ENCODE measurements at regions not wholly inside any gene's neighbourhood (a gene's known extent, or its start where the extent isn't known, plus 50 kb on each side); places are given as distances from the start of the nearest gene placed in this dataset.

DNA sequence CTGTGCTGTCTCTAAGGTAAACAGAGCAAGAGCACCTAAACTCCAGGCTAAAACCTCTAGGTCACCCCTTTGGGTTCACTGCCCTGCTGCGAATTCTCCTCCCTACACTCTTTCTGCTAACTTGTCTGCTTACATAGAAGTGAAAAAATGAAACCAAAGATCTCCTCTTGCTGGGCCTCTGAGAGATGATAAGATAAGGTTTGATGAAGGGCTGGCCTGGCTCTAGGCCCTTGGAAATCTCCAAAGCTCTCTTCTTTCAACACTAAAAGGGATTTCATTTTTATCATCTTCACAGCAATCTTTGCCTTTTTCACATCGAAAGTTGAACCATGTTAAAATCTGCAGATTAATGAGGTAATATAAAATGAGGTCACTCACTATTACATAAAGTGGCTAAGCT is 450.8 kb upstream of the TLE4 start:
- TF ChIP-seq, protein P1, sequence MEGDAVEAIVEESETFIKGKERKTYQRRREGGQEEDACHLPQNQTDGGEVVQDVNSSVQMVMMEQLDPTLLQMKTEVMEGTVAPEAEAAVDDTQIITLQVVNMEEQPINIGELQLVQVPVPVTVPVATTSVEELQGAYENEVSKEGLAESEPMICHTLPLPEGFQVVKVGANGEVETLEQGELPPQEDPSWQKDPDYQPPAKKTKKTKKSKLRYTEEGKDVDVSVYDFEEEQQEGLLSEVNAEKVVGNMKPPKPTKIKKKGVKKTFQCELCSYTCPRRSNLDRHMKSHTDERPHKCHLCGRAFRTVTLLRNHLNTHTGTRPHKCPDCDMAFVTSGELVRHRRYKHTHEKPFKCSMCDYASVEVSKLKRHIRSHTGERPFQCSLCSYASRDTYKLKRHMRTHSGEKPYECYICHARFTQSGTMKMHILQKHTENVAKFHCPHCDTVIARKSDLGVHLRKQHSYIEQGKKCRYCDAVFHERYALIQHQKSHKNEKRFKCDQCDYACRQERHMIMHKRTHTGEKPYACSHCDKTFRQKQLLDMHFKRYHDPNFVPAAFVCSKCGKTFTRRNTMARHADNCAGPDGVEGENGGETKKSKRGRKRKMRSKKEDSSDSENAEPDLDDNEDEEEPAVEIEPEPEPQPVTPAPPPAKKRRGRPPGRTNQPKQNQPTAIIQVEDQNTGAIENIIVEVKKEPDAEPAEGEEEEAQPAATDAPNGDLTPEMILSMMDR (IDR thresholded peaks at IDR 0.05; ENCODE audit: insufficient read depth, low read length, poor library complexity, severe bottlenecking), result no peak
- TF ChIP-seq EZH2phosphoT487 (conservative IDR thresholded peaks at IDR 0.05; ENCODE audit: low read length), result no peak
